SU-DHL-6 (cell line): ENCODE measurements at regions not wholly inside any gene's neighbourhood (a gene's known extent, or its start where the extent isn't known, plus 50 kb on each side); places are given as distances from the start of the nearest gene placed in this dataset.

Experiments used
- EZH2phosphoT487 ChIP-seq: fragments of 200-600 bp; sonication (generic), shearing (Covaris generic); conservative IDR thresholded peaks from 2 replicates; pipeline ENCODE4 v1.6.1; 2018; ENCODE audit warnings: mild to moderate bottlenecking, antibody characterized with exemption, low read length, moderate library complexity, mixed read lengths
- TF ChIP-seq, protein P1 (sequence below): fragments of 200-600 bp; sonication (generic); IDR thresholded peaks from one replicate; pipeline ENCODE4 v1.5.1; 2017; ENCODE audit warnings: antibody characterized with exemption, mild to moderate bottlenecking, low read length, moderate library complexity; ENCODE audit not compliant: insufficient read depth, poor library complexity, severe bottlenecking

DNA sequence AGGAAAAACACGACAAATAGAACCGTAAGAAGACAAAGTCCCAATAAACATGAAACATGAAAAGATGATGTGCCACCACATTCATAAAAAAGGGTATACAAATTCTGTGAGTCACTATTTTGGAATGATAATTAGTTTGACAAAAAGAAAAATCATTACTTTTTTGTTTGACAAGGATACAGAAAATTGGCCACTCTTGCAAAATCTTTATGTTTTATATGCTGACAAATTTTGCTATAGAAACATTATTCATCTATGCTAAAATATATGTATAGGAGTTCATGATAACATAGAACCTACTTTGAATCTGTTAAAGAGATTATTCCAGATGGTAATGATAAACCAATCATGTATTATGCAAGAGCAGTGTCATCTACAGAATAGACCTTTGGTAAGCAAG, 1201.0 kb downstream of the FSCB start:
- TF ChIP-seq, protein P1, sequence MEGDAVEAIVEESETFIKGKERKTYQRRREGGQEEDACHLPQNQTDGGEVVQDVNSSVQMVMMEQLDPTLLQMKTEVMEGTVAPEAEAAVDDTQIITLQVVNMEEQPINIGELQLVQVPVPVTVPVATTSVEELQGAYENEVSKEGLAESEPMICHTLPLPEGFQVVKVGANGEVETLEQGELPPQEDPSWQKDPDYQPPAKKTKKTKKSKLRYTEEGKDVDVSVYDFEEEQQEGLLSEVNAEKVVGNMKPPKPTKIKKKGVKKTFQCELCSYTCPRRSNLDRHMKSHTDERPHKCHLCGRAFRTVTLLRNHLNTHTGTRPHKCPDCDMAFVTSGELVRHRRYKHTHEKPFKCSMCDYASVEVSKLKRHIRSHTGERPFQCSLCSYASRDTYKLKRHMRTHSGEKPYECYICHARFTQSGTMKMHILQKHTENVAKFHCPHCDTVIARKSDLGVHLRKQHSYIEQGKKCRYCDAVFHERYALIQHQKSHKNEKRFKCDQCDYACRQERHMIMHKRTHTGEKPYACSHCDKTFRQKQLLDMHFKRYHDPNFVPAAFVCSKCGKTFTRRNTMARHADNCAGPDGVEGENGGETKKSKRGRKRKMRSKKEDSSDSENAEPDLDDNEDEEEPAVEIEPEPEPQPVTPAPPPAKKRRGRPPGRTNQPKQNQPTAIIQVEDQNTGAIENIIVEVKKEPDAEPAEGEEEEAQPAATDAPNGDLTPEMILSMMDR, result no peak
- TF ChIP-seq EZH2phosphoT487, result no peak
